GM21825 (cell line): ENCODE measurements at regions not wholly inside any gene's neighbourhood (a gene's known extent, or its start where the extent isn't known, plus 50 kb on each side); places are given as distances from the start of the nearest gene placed in this dataset.

Experiments used
- ATAC-seq: cut with Tn5 transposase; IDR thresholded peaks from one replicate; pipeline ENCODE4 v1.9.1; 2021; ENCODE audit warnings: mild to moderate bottlenecking, moderate library complexity; ENCODE audit not compliant: unreplicated experiment

DNA sequence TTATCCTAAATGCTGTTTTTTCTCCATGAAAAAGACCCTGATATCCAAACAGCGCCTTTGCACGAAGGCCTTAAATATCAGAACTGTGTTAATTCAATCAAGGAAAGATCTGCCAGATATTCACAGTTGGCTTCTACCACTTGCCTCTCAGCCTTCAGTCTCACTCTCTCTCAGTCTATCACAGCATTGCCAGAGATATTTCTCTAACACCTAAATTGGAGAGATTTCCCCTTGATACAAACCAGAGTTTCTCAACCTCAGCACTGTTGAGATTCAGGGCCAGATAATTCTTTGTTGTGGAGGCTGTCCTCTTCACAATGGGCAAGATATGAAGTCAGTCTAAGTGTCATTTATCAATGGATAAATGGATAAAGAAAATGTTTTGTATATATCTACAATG, 454.1 kb upstream of the MAF start:
- ATAC-seq = no peak

DNA sequence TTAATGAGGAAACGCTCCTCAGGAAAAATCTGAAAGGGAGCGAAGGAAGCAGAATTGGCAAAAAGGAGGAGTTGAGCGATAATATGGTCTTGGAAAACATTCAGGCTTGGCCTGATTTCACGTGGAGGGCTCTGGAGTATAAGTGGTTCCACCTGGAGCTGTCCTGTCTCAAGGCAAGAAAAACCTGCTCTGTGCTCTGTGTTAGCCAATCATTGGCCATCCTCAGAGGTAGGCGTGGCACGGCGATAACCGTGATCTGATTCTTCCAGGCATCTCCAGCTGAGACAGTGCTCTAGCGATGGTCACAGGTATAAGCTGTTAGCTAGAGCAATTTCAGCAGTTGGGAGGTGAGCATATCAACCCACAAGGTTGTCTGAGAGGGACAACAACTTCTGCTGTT, 450.5 kb upstream of the MAF start:
- no peak for ATAC-seq

DNA sequence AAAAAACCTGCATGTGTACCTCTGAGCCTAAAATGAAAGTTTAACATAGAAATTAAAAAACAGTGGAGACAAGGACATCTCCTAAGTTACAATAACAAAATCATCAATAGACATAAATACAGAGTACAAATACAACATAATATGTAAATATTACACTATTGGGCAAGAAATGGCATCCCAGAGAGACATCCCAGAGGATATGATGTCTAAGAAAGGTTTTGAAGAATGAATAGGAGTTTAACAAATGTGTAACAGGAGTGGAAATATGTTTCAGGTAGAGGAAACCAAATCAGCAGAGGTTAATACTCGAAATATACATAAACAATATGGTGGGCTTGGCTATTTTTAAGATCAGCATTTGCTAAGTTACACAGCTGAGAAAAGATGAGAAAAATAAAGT, 447.7 kb upstream of the MAF start:
- ATAC-seq = no peak

DNA sequence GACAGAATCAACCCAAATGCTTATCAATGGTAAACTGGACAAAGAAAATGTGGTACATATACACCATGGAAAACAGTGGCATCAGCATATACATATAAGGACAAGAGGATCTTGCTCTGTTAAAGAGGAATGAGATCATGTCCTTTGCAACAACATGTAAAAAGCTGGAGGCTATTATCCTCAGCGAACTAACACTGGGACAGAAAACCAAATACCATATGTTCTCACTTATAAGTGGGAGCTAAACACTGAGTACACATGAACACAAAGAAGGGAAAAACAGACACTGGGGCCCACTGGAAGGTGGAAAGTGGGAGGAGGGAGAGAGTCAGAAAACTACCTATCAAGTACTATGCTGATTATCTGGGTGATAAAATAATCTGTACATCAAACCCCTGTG, 447.3 kb upstream of the MAF start:
- no peak for ATAC-seq

DNA sequence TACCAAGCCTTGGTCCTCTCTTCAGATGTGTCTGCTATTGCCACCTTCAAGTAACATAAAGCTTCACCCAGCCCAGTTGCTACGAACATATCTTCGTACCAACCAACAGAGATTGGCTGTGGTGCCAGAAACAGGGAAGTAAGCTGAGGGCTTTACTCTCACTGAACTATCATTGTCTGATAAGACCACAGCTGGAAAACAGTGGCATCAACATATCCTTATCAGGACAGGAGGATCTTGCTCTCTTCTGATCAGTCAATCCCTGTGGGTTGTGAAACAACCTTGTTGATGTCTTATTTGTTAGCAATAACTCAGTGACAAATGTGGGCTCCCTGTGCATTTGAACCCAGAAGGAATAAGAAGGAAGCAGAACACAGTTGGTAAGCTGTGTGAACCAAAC, 446.3 kb upstream of the MAF start:
- ATAC-seq = no peak

DNA sequence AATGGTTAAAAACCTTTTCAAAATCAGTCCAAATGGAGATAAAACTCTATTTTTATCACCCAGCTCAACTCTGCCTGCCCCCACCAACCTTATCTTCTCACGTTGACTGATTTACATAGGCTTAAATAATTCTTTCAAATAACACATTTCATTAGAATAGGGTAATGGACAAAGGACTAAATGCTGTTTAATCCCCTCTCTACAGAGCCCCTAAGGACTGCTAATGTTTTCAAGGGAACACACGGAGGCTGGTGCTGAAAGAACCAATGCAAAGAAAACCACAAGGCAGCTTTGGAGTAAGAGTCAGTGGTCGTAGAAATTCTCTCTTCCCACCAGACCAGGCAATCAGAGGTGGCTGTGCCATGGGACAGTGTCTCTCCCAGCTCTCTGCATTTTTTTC, 445.7 kb upstream of the MAF start:
- ATAC-seq = no peak

DNA sequence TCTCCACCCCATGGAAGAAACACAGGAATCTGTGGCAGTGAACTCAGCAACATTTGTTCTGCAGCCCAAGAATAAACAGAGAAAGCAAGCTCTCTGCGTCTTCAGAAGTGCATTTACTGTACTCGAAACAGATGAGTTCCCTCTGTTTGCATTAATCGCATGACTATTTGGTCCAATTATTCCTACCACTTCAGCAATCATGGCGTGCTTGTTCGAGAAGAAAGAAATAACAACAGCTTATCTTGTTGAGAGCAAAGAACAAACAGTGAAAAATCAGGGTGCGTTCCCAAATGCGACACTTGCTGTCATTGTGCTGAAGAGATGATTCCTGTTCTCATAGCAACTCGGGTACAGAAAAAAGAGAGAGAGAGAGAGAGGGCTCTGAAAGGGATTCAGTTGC, 445.3 kb upstream of the MAF start:
- ATAC-seq = no peak

DNA sequence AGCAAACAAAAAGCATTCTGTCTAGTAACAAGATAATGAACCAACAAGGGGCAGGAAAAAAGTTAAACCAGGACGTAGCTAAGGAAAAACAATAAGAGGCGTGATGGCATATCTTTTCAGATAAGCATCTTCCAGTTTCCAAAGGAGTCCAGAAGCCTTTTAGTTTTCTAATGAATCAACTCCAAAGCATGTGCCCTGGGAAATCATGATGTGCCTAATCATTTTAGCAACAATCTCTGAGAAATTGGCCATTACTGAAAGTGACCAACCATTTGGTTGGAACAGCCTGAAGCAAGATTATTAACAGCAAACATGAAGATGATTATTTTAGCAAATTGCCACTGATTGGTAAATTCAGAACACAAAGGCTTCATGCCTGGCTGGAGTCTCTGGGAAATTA, 440.9 kb upstream of the MAF start:
- ATAC-seq = no peak

DNA sequence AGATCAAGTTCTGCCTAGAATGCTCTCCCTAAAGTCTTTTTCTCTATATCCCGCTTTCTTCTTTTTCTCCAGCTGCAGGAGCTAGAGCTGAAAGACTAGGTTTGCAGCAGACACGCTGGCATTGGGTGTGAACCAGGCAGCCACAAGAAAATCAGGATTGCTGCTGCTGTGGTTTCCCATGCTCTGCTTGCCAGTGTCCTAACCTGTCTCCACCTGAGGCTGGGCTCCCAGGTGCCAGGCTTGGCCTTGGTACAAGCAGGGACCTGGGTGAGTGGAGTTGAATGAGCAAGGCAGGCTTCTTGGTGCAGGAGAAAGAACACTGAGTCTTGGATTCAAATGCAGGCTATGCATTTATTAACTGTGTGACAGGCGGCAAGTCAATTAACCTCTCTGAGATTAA, 440.3 kb upstream of the MAF start:
- no peak for ATAC-seq

DNA sequence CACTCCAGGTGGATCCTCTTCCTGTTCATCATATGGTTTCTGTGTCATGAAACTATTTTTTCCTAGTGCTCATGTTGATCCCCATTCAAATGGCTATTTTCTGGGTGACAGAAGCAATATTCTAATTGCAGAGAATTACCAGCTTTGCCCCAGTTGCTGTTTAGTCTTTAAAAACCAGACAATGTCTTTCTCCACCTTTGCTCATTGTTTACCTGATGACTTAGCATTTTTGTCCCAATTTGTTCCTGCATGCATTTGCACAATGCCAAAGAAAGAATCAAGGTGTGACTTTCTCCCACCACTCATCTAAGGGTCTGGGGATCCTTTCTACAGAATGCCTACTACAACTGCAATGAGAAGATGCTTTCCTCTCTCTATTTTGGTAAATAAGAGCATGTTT, 439.9 kb upstream of the MAF start:
- ATAC-seq = no peak

DNA sequence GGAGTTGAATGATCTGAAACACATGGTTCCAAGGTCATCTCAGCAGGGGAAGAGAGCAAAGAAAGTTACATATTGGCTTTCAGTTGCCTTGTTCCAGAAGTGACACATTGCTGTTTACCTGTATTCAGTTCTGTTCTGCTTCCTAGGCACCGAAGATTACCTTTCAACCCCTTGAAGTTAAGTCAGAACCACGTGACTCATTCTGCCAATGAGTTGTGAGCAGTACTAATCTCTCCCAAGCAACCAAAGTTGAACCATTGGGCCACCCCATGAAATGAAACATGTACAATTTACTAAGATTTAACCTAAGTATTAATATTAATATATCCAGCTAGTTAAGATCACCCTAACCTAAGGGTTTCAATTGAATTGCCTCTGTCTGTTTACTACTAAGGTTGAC, 439.2 kb upstream of the MAF start:
- no peak for ATAC-seq

DNA sequence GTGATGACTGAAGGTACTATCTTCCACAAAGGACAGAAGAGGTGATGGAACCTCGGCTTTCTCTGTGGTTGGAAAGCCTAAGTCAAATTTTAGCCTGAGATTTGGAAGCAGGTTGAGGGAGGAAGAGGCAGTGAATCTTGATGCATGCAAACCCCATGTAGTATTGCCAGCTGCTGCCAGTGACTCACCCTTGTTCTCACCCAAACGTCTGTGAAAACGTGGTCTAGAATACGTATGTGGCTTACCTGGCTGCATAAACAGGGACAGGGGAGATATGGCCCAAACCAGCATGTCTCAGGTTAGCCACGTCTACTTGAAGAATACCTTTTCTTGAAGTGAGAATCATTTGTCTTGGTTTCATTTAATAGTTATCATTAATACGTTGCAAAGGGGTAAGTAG, 438.0 kb upstream of the MAF start:
- ATAC-seq = no peak

DNA sequence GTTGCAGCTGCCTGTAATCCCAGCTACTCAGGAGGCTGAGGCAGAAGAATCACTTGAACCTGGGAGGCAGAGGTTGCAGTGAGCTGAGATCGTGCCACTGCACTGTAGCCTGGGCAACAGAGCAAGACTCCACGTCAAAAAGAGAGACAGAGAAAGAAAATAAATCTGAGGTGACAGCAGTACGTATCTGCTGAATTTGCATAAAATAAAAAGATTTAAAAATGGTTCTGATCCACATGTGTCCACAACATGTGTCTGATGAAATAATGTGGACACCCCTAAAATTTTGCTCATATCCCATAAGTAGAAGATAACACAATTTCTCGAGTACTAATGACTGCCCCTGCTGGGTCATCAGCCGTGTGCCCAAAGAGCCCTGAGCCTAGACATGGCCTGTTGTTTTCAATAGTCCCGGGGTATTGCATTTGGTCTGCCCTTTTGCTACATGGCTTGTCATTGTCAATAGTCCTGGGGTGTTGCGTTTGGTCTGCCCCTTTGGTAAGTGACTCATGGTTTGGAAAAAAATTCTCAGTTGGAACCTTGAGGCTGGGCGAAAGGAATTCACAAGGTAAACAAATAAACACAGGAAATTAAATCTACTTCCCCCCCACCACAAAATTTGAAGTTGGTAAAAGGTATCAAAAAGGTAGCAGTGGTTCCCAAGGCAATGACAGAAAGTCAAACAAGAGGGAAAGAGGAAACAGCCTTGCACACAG, 434.6 kb upstream of the MAF start:
- ATAC-seq = no peak

DNA sequence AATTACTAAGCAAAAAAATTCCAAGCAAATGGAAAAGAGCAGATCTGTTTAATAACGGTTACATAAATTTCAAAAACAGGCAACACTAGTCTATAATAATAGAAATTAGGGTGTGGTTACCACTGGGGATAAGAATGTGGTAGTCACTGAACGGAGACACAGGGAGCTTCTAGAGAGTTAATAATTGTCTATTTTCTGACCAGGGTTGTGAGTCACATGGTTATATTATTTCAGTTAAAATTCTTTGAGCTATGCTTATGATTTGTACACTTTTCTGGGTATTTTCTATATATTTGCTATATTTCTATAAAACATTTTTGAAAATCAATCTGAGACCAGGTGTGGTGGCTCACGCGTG, 433.9 kb upstream of the MAF start:
- no peak for ATAC-seq

DNA sequence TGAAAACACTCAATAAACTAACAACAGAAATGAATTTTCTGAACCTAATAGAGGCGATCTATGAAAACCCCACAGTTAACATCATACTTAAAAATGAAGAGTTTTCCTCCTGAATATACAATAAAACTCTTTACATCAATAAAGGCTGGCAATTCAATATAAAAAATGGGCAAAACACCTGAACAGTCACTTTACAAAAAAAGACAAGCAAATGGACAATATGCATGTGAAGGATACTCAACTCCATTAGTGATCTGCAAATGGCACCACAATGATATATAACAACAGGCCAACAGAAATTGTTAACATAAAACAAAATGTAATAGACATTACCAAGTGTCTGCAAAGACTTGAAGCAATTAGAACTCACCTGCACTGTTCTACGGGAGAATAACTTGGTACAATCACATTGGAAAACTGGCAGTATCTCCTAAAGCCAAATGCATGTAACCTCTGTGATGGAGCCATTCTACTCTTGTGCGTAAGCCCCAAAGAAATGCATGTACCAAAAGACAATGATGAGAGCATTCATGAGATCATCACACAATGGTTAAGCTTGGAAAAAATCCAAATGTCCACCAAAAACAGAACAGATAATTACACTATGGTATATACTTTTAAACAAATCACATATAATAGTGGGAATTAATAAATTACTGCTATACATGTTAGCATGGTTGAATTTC, 433.4 kb upstream of the MAF start:
- ATAC-seq = no peak

DNA sequence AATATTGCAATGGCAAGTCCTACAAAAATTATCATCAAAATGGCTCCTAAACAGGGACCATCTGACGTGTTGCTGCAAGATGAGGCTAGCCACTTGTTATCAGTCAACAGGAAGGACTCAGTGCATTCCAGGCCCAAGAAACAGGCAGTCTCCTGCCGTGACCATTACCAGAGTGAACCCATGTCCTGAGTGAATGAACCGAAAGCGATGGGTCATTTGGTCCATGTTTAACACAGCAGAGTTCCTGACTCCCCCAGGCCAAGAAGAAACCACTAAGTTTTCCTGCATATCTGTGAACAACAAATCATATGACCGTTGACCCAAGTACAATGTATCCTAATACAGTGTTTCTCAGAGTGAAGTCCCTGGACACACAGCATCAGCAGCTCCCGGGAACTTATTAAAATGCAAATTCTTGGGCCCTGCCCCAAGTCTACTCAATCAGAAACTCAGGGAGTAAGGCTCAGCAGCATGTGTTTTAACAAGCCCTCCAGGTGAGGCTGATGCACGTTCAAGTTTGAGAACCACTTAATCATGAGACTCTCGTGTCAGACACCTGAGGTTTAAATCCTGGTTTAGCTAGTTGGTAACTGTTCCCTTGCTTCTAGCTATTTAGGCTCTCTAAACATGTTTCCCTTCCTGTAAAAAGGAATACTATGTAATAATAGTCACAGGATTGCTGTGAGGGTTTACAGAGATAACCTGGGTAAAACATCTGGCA, 429.4 kb upstream of the MAF start:
- ATAC-seq = no peak

DNA sequence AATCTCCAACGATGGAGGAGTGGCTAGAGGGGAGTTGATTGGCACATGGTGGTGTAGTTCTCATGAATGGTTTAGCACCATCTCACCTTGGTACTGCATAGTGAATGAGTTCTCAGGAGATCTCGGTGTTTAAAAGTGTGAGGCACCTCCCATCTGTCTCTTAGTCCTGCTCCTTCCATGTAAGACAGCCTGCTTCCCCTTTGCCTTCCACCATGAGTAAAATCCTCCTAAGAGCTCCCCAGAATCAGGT, 428.8 kb upstream of the MAF start:
- no peak for ATAC-seq

DNA sequence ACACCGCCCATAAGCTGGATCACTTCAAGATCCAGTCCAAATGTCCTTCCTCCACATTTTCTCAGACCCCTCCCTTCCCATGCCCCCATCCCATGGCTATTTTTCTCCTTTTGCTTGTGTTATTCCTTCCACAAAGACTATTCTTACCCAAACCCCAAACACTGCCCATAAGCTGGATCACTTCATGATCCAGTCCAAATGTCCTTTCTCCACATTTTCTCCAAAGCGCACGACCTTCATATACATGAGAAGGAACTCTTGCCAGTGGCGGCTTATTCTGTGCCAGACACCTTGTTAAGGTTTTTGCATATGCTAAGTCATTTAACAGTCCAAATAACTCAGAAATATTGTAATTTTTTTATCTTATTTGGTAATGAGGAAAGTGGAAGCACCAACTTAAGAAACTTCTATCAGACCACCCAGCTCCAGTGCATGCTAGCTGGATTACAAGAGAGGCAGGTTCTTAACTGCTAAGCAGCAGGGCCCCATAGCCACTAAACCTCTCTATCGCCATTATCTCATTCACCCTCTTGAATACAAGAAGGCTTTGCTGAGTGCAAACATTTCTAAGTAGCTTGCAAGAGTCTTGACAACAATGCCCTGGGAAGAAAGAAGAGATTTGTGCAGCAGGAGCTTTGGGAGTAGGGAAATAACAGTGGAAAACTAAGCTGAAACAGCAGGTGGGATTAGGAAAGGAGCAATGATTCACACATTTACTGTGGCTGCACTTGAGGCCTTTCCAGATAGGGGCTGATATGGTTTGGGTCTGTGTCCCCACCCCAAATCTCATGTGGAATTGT, 428.2 kb upstream of the MAF start:
- no peak for ATAC-seq

DNA sequence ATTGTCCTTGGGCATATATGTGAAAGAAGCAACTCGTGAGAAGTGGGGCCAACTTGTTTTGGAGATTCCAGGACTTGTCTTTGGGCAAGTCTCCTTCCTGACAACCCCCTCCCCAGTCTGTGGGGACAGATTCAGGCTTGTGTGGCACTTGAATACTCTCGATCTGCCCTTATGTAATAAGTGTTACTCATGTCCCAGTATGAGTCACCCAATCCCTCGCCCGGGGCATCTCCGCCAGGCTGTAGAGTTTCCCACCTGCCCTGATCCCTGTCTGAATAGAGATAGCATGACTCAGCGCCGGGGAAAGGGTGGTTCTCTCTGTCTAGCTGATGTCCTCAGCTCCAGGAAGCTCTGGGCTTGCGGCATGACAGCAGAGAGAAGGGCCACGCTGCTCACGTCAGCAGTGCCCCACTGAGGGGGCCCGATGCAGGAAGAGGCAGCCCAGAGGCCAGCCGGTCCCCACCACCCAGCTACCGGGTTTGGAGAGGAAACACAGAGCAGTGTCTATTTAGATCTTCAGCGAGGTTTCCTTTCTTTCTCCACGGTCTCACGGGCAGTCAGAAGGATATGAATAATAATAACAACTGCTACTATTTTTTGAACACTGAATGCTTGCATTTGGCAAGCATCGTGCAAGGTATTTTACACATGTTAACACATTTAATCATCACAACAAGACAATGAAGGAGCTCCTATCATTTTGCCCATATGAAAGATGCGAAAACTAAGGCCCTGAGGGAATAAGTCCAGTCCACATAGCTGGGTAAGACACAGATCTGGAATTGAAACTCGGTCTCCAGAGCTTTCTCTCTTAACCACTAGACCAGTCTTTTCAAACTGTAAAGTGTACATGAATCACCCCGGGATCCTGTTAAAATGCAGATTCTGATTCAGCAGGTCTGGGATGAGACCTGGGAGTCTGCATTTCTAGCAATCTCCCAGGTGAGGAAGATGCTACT, 426.7 kb upstream of the MAF start:
- peak; percentile 81 for ATAC-seq

DNA sequence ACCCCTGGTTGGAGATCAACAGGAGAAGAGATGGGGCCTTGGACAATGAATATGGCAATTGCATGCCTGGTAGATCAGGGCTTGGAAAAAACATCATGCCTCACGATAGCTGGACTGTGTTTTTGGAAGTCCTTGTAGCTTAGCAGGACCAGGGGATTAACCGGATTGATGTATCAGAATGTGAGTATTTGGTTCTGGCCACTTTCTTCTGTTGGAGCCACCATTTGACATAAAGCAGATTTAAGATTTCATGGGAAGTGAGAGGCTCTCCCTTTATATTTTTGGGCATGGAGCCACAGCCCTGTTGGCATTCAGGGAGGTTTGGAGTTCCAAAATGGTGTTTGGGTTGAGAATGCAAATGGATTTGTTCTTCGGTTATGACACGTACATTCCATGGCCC, 424.7 kb upstream of the MAF start:
- no peak for ATAC-seq

DNA sequence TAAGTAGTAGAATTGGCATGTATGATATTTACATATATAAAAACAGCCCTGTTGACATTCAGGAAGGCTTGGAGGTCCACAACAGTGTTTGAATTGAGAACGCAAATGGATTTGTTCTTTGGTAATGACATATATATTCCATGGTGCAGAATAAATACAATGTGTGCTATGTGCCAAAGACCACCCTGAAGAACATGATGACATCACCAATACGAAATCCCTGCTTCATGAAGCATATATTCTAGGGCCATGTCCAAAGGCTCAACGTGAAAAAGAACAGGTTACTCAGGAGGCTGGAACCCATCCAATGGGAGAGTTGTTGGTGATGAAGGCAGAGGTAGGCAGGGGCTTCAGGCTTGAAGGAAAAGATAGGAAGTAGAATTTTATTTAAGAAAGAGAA, 423.9 kb upstream of the MAF start:
- ATAC-seq = no peak
